Right hindlimb (tissue), 1 donor: ENCODE measurements at regions not wholly inside any gene's neighbourhood (a gene's known extent, or its start where the extent isn't known, plus 50 kb on each side); places are given as distances from the start of the nearest gene placed in this dataset.
"Not testable (repeated sequence)": the region's sequence is repeated elsewhere in the genome, so short reads cannot be mapped to it uniquely, and the experiment has no call there.

Experiments used
- DNase-seq: peaks from one replicate; pipeline ENCODE4 v3.0.0-alpha.2; 2018

DNA sequence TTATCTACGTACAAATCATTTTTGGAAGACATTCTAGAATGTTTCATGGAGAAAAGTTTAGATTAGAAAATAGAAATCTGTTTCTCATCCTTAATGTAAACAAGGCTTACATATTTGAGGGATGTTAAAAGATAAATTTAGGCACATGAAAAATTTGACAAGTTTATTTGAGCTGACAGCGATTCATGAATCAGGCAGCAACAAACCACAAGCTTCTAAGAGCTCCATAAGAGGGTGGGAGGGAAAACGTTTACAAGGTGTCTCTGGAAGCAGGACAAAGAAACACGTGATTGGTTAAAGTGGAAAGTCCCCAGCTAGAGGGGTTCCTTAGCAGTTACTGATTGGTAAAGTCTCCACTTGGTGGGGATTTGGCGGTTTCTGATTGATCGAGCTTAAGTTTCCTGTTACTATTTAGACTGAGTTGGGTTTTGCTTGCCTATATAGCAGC is 228.9 kb upstream of the PITRM1 start:
- no peak for DNase-seq

DNA sequence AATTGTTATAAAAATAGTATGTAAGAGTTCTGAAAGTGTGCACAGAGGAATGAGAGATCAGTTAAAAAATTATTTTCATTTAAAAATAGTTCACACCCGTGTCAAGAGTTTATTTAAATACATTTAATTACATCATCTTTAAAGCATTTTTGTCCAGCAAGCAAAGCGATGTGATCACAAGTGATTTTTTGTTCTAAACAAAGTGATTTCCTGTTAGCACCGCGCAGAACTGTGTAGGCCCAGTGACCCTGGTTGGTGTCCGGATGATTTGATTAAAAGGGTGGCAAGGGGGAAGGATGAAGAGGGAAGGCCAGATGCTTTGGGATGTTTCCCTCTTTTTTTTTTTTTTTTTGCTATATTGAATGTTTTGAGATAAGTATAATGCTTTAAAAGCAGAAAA is 227.8 kb upstream of the PITRM1 start:
- DNase-seq: no peak

- no peak for DNase-seq
These were observed 227.2 kb upstream of the PITRM1 start for GRCh38 chr10:3399756-3400155.

- peak; percentile 55 for DNase-seq
These were observed 226.5 kb upstream of the PITRM1 start for GRCh38 chr10:3398825-3399646.

DNA sequence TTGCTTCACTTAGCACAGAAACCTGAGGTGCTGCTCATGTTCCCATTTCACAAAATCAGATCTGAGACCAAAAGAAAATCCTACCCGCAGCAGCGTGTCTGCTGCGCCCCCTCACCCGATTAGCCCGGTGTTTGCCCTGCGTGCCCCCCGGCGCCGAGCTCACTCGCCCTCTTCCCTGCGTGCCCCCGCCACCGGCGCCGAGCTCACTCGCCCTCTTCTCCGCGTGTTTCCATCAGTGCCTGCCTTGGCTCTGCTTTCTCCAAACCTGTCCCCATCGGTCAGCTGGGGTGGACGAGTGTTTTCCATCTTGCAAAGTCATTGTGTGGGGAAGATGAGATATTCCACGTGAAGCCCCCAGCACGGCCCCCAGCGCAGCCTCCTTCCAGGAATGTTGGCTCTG is 225.3 kb upstream of the PITRM1 start:
- DNase-seq: no peak

- DNase-seq: no peak
These were observed 224.6 kb upstream of the PITRM1 start for GRCh38 chr10:3397231-3397630.

DNA sequence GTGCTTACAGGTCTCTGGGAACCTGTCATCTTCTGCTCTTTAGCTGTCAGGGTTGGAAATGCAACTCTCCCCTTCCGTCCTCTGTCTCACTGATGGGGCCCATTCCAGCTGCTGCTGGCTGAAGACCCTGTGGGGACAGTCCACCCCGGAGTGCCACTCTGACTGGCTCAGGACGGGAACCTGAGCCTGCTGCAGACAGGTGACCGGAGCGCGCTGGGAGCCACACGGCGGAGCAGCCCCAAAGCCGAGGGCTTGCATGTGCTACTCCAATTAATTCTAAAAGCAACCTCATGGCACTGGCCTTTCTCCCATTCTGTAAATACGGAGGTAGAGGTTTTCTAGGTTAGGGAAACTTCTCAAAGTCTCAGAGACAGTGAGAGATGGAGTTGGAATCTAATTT is 223.5 kb upstream of the PITRM1 start:
- DNase-seq: no peak

DNA sequence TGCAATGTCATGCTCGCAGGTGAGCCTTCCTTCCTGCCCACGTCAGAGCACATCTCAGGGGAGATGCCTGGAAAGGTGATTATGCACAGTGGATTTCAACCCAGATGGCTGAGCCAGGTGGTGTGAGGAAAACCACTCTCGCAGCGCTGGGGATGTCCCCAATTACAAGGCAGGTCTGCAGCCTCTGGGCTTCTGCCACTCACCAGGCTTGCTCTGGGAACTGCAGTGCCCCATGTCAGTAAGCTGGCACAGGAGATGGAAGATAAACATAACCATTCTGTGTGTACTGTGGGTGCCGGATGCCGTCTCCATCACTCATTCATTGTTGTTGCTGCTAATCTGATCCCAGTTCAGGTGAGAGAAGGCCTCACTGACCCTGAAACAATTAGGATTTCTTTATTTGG is 222.9 kb upstream of the PITRM1 start:
- DNase-seq: no peak

DNA sequence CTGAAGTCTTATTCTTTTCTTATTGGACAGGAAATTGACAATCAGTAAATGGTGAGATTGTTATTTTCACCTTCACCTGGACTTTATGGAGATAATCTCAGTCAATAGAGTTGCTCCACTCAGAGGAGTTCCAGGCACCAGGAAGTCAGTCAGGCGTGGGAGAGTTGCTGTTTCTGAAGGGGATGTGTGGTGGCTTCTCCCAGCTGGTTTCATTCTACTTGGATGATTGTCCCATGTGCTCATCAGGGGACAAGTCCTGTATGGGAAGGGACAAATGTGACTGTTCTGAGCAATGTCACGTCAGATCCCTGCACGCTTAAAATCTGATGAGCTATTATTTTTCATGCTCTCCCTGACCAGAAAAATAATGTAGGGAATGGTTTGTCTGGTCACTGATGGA is 222.5 kb upstream of the PITRM1 start:
- DNase-seq: no peak

- DNase-seq: no peak
These were observed 221.4 kb upstream of the PITRM1 start for GRCh38 chr10:3393958-3394357.

DNA sequence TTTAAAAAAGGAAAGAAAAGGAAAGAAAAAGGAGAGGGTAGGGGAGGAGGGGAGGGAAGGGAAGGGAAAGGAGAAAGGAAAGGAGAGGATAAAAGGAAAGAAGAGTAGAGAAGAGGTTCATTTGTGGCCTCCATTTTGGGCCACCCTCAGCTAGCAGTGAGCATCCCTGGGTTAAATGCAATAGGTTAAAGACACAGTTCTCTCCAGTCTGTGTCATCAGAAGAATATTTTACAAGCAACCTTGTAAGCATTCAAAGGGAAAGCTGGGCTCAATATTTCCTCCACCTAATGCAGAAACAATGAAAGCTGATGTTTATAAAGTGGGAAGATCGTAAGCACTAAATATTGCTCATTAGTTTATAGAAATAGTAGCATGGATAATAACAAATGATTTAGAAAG is 219.1 kb upstream of the PITRM1 start:
- no peak for DNase-seq

DNA sequence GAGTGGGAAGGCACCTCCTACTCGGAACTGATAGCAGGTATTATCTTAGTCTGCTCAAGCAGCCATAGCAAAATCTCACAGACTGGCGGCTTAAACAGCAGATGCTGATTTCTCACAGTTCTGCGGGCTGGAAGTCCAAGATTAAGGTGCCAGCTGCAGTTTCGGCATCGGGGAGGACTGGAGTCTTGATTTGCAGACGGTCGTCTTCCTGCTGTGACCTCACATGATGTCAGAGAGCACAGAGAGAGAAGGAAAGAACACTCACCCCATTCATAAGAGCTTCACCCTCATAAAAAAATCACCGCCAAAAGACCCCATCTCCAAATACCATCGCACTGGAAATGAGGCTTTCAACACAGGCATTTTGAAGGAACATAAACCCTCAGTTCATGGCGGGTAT is 216.5 kb upstream of the PITRM1 start:
- DNase-seq: no peak

DNA sequence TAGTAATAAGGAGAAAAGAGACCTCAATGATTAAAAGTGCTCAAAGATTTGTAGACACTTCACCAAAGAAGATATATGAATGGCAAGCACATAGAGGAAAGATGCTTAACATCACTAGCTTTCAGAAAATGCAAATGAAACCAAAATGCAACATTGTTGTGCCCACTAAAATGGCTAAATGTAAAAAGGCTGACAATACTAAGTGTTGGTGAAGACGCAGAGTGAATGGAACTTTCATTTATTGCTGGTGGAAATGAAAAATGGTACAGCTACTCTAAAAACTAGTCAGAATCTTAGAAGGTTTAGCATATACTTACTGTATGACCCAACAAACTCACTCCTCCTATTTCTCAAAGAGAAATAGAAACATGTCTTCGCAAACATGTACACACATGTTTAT is 212.9 kb upstream of the PITRM1 start:
- no peak for DNase-seq

GRCh38 chr10:3382092-3382491 is 209.5 kb upstream of the PITRM1 start:
- DNase-seq: no peak

DNA sequence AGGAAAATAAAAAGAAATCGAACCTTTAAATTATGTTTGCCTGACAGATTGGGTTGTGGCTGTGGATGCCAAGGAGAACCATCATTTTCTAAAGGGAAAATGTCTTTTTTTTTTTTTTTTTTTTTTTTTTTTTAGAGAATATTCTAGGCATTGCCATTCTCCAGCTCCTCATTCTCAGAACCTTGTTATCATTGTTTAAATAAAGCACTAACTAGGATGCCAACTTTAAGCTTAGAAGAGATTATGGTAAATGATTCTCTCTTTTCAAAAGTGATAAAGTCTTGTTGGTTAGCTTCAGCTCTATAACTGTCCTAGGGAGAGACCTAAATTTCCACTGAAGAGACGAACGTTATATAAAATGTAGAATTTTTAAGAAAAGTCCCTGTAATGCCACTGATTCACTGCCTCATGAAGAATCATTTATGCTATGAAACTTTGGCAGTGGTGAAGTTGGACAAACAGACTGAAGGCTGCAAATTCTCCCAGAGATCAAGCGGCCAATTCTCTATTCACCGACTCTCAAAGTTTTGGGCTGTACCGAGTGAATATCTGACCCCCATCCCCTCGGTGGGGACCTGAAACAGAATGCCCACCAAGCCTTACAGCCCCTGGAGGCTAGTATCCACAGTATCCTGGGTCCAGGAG is 207.9 kb upstream of the PITRM1 start:
- DNase-seq: no peak

- no peak for DNase-seq
These were observed 204.0 kb upstream of the PITRM1 start for GRCh38 chr10:3376631-3377030.

DNA sequence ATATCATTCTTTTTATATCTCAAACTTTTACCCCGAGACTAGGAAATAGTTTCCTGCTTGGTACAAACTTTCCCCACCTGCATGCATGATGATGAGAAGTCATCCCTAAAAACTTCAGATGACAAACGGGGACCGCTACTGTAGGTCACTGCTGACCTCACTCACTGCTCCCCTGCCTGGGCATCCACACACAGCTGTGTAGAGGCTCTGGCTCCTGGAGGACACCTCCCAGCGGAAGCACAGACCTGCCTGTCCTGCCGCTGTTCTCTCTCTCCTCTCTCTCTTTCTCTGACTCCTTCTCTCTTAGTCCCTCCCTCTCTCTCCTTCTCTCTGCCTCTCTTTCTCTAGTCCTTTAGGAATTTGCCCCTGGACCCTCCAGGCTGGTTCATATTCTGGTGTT is 202.9 kb upstream of the PITRM1 start:
- DNase-seq: no peak

DNA sequence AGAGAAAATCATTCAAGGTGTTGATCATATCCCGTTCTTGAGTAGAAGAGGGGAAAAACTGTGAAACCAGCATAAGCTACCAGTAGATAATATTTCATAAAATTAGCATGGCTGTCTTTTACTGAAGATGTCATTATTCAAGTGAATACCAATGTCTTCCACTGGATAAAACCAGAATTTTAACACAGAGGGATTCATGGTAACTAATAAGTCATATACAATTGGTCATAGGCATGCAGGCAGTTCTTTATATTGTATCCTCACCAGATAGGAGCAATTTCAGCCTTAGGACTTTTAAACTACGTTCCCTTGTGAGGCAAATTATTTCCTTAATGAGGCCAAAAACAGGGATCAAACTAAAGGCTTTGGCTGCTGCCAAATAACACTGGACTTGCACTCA is 202.3 kb upstream of the PITRM1 start:
- DNase-seq: no peak

GRCh38 chr10:3373374-3374027 is 200.9 kb upstream of the PITRM1 start:
- not testable (repeated sequence) for DNase-seq

DNA sequence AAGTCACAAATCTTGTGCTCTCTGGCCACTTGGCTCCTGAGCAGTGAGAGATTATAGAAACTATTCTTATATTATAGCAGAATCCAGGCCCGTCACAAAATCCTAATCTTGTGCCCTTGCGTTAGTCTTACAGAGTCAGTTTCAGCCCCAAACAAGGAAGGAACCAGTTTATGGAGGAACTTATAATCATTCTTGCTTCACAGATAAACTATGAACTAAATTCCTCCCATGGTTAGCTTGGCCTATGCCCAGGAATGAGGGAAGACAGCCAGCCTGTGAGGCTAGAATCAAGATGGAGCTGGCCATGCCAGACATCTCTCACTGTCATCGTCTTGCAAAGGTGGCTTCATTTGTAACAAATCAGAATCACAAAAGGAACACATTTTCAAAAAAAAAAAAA is 199.7 kb upstream of the PITRM1 start:
- no peak for DNase-seq

GRCh38 chr10:3371624-3372023 is 199.0 kb upstream of the PITRM1 start:
- DNase-seq: not testable (repeated sequence)

DNA sequence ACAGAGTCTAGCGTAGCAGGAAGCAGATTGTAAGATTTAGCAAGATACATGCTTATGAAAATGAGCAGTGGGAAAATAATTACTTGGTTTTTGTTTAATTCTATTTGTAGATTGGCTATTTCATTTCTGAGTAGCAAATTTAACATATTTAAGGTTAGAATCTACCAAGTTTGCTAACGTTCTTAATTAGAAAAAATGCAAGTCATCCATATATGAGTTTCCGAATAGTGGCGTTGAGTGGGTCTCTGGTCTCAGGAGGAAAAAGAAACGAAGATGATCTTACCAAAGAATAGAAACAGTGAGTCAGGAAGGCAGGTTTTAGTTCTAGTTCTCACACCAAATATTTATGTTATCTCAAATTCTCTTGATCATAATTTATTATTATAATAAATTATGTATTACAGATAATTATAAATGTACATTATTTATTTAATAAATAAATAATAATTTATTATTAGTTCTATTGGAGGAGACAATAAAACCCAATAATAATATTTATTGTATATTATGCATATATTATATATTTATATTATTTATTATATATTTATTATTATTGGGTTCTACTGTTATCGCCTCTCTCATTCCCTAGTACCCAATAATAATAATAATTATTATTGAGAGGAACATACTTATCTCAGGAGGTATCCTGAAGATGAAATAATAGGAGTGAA is 194.3 kb upstream of the PITRM1 start:
- DNase-seq: no peak

DNA sequence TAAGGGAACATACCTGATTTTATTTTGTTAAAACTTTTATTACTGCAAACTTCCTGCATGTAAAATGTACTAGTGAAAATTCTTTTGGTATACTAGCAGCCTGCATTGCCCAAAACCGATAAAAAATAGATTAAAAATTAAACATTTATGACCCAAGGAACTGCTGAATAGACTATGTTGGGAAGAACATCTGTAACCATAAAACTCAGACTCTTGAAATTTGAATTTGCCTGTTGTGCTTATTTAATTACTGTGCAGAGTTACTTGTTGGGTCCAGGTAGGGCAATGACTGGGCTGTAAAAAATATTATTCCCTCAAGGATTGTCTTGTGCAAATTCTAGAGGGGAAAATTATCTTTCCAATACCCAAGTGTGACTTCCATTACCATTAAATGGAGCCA is 193.5 kb upstream of the PITRM1 start:
- no peak for DNase-seq

GRCh38 chr10:3365630-3366029 is 193.0 kb upstream of the PITRM1 start:
- no peak for DNase-seq
